ENCODE measurements at regions not wholly inside any gene's neighbourhood (a gene's known extent, or its start where the extent isn't known, plus 50 kb on each side); places are given as distances from the start of the nearest gene placed in this dataset.

DNA sequence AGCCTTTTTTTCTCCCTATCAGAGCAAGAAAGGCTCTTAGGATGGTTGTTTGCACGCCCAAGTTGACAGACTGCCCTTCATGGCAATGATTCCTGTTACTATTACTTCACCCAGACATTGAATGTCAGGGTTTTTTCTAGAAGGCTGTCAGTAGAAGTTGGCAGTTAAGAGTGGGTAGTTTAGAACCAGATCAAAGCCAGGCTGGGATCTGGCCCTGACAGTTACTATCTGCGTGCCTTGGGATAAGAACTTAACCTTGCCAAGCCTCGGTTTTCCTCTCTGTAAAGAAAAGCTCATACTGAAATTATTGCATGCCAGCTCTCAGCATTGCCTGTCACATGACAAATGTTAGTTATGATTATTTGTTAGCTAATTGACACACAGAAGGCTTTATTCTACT is 58.7 kb upstream of the PPP2R5A start:
- DNase-seq: no peak

DNA sequence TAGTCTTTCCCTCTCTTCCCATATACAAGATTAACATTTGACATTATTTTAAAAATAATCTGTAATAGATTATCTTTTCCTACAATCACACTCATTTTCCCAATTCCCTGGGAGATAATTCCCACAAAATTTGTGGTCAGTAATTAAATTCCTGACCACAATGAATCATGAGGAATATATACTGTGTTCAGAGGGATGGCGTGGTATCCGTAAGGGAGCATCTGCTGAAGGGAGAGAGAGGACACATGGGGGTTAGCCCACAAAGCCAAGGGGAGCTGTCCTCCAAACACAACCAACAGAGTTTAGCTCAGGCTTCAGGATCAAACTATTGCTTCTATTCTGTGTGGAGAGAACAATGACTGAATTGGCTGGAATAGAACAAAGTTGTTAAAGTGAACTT is 57.1 kb upstream of the PPP2R5A start:
- no peak for DNase-seq

- DNase-seq: no peak
Measured at GRCh38 chr1:212228591-212229119, 56.6 kb upstream of the PPP2R5A start.

DNA sequence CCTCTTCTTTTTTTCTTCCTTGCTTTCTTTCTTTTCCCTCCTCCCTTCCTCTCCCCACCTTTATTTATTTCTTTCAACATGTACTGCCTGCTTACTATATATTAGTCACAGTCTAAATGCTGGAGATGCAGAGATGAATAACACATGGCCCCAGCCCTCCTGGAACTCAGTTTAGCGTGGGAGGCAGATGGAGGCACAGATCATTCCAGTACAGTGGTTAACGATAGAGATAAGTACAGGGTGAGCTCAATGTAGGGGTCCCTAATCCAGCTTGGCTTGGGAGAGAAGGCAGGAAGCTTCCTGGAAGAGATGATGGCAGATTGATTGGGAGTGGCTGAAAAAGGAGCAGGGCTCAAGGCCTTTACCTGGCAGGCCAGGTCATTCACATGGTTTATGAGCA is 55.6 kb upstream of the PPP2R5A start:
- DNase-seq: no peak

GRCh38 chr1:212230329-212230728 is 54.9 kb upstream of the PPP2R5A start:
- DNase-seq: no peak

DNA sequence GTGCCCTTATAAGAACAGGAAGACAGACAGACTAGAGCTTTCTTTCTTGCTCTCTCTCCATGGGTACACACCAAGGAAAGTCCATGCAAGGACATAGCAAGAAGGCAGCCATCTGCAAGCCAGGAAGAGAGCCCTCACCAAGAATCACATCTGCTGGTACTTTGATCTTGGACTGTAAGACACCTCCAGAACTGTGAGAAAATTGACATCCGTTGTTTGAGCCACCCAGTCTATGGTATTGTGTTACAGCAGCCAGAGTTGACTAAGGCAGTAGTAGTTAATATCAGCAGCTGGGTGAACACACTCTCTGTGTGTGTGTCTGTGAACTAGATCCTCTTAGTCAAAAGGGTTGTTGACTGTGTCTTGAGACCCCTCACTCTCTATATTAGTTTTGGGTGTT is 53.8 kb upstream of the PPP2R5A start:
- no peak for DNase-seq

DNA sequence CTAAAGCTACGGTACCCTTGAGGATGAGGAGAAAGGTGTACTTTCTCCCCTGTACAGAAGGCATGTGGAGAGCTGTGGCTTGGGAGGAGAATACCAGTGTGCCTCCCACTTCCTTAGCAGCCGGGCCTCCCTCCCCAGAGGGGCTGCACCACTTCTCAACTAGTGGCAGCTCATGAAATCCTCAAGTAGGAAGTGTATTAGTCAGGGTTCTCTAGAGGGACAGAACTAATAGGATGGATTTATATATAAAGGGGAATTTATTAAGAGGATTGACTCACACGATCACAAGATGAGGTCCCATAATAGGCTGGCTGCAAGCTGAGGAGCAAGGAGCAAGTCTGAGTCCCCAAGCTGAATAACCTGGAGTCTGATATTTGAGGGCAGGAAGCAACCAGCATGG is 53.1 kb upstream of the PPP2R5A start:
- DNase-seq: no peak

DNA sequence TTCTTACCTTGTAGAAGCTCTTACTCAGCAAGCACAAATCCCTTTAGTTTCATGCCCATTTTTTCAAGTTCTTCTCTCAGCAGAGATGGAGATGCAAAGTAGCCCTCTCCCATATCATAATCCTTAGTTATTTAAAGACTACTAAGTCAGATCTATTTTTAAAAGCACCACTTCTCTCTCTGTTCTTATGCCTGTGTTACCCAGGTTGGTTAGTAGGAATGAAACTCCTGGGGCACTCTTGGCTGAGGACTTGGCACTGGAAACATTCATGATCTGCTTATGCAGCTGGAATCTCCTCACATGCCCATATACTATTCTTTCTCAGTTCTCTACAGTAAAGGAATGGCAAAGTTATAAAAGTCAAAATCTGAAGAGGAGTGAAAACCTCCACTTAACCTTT is 51.9 kb upstream of the PPP2R5A start:
- DNase-seq: no peak

- no peak for DNase-seq
Measured at GRCh38 chr1:212234431-212235395, 50.5 kb upstream of the PPP2R5A start.
